ENCODE measurements at regions not wholly inside any gene's neighbourhood (a gene's known extent, or its start where the extent isn't known, plus 50 kb on each side); places are given as distances from the start of the nearest gene placed in this dataset.

DNA sequence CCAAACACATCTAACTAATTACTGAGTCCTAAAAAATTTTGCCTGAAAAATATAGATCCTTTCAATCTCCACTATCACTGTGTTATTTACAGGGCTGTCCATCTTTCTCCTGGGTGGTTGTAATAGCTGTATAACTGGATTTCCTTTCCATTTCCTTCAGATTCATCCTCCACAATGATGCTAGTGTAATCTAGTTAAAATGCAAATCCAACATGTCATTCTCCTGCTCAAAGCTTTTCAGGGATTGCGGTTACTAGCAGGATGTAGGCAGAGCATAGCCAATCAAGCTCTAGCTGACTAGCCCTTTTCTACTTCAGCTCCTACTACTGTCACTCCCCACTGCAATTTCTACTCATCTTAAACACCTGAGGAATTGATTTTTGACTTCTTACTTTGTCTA, 283.0 kb downstream of the RAB38 start:
- TF ChIP-seq ZNF70 (CRISPR knock-in tag; IDR thresholded peaks at IDR 0.05) (no peak), ZC3H10 (CRISPR knock-in tag; IDR thresholded peaks at IDR 0.05) (no peak)
- TF ChIP-seq, protein P1, sequence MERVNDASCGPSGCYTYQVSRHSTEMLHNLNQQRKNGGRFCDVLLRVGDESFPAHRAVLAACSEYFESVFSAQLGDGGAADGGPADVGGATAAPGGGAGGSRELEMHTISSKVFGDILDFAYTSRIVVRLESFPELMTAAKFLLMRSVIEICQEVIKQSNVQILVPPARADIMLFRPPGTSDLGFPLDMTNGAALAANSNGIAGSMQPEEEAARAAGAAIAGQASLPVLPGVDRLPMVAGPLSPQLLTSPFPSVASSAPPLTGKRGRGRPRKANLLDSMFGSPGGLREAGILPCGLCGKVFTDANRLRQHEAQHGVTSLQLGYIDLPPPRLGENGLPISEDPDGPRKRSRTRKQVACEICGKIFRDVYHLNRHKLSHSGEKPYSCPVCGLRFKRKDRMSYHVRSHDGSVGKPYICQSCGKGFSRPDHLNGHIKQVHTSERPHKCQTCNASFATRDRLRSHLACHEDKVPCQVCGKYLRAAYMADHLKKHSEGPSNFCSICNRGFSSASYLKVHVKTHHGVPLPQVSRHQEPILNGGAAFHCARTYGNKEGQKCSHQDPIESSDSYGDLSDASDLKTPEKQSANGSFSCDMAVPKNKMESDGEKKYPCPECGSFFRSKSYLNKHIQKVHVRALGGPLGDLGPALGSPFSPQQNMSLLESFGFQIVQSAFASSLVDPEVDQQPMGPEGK (CRISPR knock-in tag; IDR thresholded peaks at IDR 0.05; ENCODE audit: borderline replicate concordance): no peak
- TF ChIP-seq, protein P2, sequence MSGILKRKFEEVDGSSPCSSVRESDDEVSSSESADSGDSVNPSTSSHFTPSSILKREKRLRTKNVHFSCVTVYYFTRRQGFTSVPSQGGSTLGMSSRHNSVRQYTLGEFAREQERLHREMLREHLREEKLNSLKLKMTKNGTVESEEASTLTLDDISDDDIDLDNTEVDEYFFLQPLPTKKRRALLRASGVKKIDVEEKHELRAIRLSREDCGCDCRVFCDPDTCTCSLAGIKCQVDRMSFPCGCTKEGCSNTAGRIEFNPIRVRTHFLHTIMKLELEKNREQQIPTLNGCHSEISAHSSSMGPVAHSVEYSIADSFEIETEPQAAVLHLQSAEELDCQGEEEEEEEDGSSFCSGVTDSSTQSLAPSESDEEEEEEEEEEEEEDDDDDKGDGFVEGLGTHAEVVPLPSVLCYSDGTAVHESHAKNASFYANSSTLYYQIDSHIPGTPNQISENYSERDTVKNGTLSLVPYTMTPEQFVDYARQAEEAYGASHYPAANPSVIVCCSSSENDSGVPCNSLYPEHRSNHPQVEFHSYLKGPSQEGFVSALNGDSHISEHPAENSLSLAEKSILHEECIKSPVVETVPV (CRISPR knock-in tag; IDR thresholded peaks at IDR 0.05): no peak
